A673 (cell line): ENCODE measurements at regions not wholly inside any gene's neighbourhood (a gene's known extent, or its start where the extent isn't known, plus 50 kb on each side); places are given as distances from the start of the nearest gene placed in this dataset.
"Not testable (repeated sequence)": the region's sequence is repeated elsewhere in the genome, so short reads cannot be mapped to it uniquely, and the experiment has no call there.

Experiments used
- BruUV-seq: library from RNA; stranded (reverse); fragments of 400-500 nt; replicated peaks from 2 replicates; lab custom pipeline; 2021; lab: Mats Ljungman, UMichigan
- CTCF ChIA-PET: fragments of 300-600 bp; sonication (Branson Sonifier 250); formaldehyde crosslinking; loops from one replicate; lab custom pipeline; 2022; ENCODE audit warnings: antibody characterized with exemption; lab: Charles Lee
- POLR2A ChIA-PET: fragments of 300-600 bp; sonication (Branson Sonifier 250); formaldehyde crosslinking; loops from one replicate; lab custom pipeline; 2022; ENCODE audit warnings: antibody characterized with exemption; ENCODE audit not compliant: low non-redundant PET; lab: Charles Lee
- DNase-seq: peaks from one replicate; pipeline ENCODE4 v3.0.0-alpha.2; 2015; ENCODE audit warnings: low spot score
- H3K27ac ChIP-seq: fragments of 200-600 bp; sonication (generic); 2 replicates; pipeline ENCODE4 v1.5.1; 2016; ENCODE audit warnings: mixed run types, low read depth, mild to moderate bottlenecking, mixed read lengths, antibody characterized with exemption, low read length; ENCODE audit not compliant: poor library complexity, severe bottlenecking
- H3K27me3 ChIP-seq: fragments of 200-600 bp; sonication (generic); replicated peaks from 2 replicates; pipeline ENCODE4 v1.6.1; 2017; ENCODE audit warnings: mixed run types, low read depth, mild to moderate bottlenecking, mixed read lengths, antibody characterized with exemption, low read length; ENCODE audit not compliant: insufficient read depth, poor library complexity
- H3K36me3 ChIP-seq: fragments of 200-600 bp; sonication (generic); 2 replicates; pipeline ENCODE4 v1.6.1; 2016; ENCODE audit warnings: mixed run types, mild to moderate bottlenecking, mixed read lengths, antibody characterized with exemption, low read length; ENCODE audit not compliant: insufficient read depth, poor library complexity, severe bottlenecking
- H3K4me1 ChIP-seq: fragments of 200-600 bp; sonication (generic); 2 replicates; pipeline ENCODE4 v1.6.1; 2017; ENCODE audit warnings: mixed run types, mild to moderate bottlenecking, mixed read lengths, antibody characterized with exemption, low read length; ENCODE audit not compliant: insufficient read depth, poor library complexity, severe bottlenecking
- H3K4me3 ChIP-seq: fragments of 200-600 bp; sonication (generic); 2 replicates; pipeline ENCODE4 v1.5.1; 2016; ENCODE audit warnings: low read depth, mixed run types, mild to moderate bottlenecking, mixed read lengths, low read length; ENCODE audit not compliant: poor library complexity, severe bottlenecking
- H3K9me3 ChIP-seq: fragments of 200-600 bp; sonication (generic); 2 replicates; pipeline ENCODE4 v1.6.1; 2016; ENCODE audit warnings: mixed run types, low read depth, mild to moderate bottlenecking, mixed read lengths, antibody characterized with exemption, low read length; ENCODE audit not compliant: poor library complexity, severe bottlenecking
- EZH2 ChIP-seq: fragments of 200-600 bp; sonication (generic); IDR thresholded peaks from 2 replicates; pipeline ENCODE4 v1.6.1; 2017; ENCODE audit warnings: borderline replicate concordance, low read depth, mild to moderate bottlenecking, mixed read lengths, antibody characterized with exemption, low read length; ENCODE audit not compliant: poor library complexity, severe bottlenecking
- intact Hi-C: fragments of 100-400 bp; cut with micrococcal nuclease; formaldehyde crosslinking; loops from one replicate; pipeline ENCODE4 v1.10.0; 2022; ENCODE audit not compliant: unreplicated experiment
- TF ChIP-seq, protein P1 (sequence below): fragments of 300-800, 200-600 bp; sonication (generic); conservative IDR thresholded peaks from 2 replicates; pipeline ENCODE4 v1.5.1; 2017; ENCODE audit warnings: low read depth, mild to moderate bottlenecking, antibody characterized with exemption, low read length, moderate library complexity, mixed read lengths

- Histone ChIP-seq H3K36me3 (no peaks in the 10 kb centered on the region), H3K4me1 (no peaks in the 10 kb centered on the region), H3K27me3 (no peaks in the 10 kb centered on the region), H3K4me3 (no peak overlapping the region), H3K27ac (no peak overlapping the region), H3K9me3 (no peaks in the 10 kb centered on the region)
- BruUV-seq = no TSS peak
- POLR2A ChIA-PET = no interaction called here
- DNase-seq = no peak
- CTCF ChIA-PET = no interaction called here
- TF ChIP-seq EZH2 = no peak
- TF ChIP-seq, protein P1, sequence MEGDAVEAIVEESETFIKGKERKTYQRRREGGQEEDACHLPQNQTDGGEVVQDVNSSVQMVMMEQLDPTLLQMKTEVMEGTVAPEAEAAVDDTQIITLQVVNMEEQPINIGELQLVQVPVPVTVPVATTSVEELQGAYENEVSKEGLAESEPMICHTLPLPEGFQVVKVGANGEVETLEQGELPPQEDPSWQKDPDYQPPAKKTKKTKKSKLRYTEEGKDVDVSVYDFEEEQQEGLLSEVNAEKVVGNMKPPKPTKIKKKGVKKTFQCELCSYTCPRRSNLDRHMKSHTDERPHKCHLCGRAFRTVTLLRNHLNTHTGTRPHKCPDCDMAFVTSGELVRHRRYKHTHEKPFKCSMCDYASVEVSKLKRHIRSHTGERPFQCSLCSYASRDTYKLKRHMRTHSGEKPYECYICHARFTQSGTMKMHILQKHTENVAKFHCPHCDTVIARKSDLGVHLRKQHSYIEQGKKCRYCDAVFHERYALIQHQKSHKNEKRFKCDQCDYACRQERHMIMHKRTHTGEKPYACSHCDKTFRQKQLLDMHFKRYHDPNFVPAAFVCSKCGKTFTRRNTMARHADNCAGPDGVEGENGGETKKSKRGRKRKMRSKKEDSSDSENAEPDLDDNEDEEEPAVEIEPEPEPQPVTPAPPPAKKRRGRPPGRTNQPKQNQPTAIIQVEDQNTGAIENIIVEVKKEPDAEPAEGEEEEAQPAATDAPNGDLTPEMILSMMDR = no peak
- intact Hi-C loops = no loop called here
Observed at GRCh38 chr18:8910843-8911242, 191.7 kb upstream of the NDUFV2 start.

DNA sequence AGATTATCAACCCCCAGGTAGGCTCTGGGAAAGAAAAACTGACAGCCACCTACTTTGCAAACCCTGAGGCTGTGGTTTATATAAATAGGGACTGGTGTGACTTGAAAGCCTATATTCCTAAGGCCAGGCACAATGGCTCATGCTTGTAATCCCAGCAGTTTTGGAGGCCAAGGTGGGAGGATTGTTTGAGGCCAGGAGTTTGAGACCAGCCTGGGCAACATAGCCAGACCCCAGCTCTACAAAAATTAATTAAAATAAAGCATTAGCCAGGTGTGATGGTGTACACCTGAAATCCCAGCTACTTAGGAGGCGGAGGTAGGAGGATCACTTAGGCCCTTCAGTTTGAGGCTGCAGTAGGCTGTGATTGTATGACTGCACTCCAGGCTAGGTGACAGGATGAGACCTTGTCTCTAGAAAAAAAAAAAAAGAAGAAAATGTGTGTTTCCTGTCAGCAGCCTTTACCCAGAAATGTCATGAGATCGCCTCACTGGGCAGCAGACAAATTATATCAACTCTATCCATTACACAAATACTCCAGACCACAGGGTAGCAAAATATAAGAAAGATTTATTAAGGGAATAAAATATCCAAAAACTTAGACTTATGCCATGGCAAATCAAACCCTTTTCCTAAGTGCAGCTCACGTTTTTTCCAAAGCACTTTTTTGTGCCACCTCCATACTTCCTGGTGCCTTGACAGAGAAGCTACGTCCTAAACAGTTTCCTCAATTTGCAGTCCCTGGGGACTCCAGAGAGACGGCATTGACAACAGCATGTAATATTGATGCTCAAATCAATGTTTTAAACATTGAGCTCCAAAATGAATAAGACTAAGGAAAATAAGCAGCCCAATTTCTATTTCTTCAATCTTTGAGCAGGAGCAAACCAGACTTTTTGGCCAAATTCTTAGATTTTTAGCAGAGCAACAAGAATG is 190.8 kb upstream of the NDUFV2 start:
- no TSS peak for BruUV-seq
- no peak for DNase-seq
- TF ChIP-seq, protein P1 = no peak
- TF ChIP-seq EZH2 = no peak
- Histone ChIP-seq H3K36me3 (no peaks in the 10 kb centered on the region), H3K27ac (no peak overlapping the region), H3K9me3 (no peaks in the 10 kb centered on the region), H3K27me3 (no peaks in the 10 kb centered on the region), H3K4me1 (no peaks in the 10 kb centered on the region), H3K4me3 (no peak overlapping the region)
- POLR2A ChIA-PET = no interaction called here
- intact Hi-C loops = no loop called here
- CTCF ChIA-PET = no interaction called here

DNA sequence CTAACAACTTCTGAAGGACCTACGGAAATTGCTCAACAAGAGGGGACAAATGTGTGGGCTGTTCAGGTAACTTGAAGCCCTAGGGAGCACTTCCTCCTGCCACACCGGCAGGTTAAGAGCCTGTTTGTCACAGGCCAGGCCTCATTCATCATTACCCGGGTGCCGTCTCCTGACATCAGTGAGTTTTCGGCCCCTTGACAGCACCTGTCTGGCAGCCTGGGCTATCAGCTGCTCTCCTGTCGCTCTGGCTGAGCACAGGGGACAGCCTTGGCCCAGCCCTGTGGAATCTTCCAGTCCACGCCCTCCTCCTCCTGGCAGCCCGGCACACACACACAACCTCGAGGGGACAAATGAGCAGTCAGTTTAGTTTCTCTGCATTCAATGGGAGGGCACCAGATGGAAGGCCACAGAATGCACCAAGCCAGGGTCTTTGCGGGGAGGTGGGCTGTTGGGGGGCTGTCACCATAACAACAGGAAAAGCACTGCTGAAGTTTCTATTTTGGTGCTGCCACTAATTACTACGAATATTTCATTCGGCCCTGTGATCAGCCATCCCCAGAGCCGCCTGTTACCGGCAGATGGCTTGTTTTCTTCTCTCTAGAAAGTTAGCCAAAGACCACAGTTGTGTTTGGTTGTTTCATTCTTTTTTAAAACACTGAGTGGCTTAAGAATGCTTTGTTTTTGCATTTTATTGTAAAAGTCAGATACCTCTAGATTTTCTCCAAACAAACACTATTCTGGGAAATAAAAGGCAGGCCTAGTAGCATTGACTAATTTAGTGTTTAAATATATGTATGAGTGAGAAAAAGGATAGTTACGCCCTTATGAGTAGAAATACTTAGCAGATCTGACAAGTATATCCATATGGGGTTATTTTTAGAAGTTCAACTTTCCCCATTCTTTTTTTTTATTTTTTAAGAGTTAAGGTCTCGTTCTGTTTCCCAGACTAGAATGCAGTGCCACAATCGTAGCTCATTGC is 189.9 kb upstream of the NDUFV2 start:
- ChIA-PET POLR2A (no interaction called here), CTCF (no interaction called here)
- Histone ChIP-seq H3K4me3 (no peak overlapping the region), H3K9me3 (no peaks in the 10 kb centered on the region), H3K27ac (no peak overlapping the region), H3K27me3 (no peaks in the 10 kb centered on the region), H3K4me1 (no peaks in the 10 kb centered on the region), H3K36me3 (no peaks in the 10 kb centered on the region)
- no peak for TF ChIP-seq EZH2
- TF ChIP-seq, protein P1 = no peak
- intact Hi-C loops = no loop called here
- no TSS peak for BruUV-seq
- no peak for DNase-seq

GRCh38 chr18:8913606-8914403 is 188.7 kb upstream of the NDUFV2 start:
- intact Hi-C loops, H3K4me3 ChIP-seq, CTCF ChIA-PET, H3K4me1 ChIP-seq, H3K36me3 ChIP-seq, H3K9me3 ChIP-seq, BruUV-seq, DNase-seq, H3K27me3 ChIP-seq, POLR2A ChIA-PET, H3K27ac ChIP-seq: not testable (repeated sequence)
